OCI-LY1 (cell line): ENCODE measurements at regions not wholly inside any gene's neighbourhood (a gene's known extent, or its start where the extent isn't known, plus 50 kb on each side); places are given as distances from the start of the nearest gene placed in this dataset.

Experiments used
- EZH2 ChIP-seq: fragments of 200-600 bp; sonication (generic), shearing (Covaris generic); IDR thresholded peaks from 2 replicates; pipeline ENCODE4 v1.8.0; 2017; ENCODE audit warnings: borderline replicate concordance, mixed run types, mild to moderate bottlenecking, antibody characterized with exemption, low read length, moderate library complexity, mixed read lengths
- TF ChIP-seq, protein P1 (sequence below): fragments of 200-600 bp; sonication (generic), shearing (Covaris generic); IDR thresholded peaks from 2 replicates; pipeline ENCODE4 v1.5.1; 2017; ENCODE audit warnings: mild to moderate bottlenecking, antibody characterized with exemption, low read length, moderate library complexity, mixed read lengths

DNA sequence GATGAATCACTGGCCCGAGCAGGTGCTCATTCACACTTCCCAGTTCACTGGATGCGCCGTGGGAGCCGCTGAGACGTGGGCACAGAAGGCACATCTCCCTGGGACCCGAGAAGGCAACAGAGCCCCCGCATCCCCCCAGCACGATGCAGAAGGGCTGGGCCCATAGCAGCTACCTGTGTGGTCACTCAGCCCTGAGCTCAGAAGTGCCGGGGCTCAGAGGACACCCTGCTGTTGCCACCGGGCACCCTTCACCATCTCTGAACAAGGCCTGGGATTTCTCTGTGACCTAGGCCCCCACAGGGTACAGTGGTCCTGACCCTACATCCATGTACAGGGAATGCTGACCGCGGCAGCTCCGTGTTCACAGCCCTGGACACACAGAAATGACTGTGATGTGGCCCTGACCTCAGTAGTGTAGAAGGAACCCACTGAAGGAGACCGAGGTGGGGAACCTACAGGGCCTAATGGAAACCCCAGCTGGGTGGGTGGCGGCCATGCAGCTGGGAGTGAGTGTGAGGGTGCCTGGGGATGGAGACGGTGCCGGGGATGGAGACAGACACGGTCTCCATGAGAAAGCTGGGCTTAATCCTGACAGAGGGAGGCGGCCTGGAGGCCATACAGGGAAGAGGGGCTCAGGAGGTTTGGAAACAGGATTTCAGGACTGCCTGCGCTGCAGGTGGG, 111.9 kb upstream of the OTOS start:
- TF ChIP-seq, protein P1, sequence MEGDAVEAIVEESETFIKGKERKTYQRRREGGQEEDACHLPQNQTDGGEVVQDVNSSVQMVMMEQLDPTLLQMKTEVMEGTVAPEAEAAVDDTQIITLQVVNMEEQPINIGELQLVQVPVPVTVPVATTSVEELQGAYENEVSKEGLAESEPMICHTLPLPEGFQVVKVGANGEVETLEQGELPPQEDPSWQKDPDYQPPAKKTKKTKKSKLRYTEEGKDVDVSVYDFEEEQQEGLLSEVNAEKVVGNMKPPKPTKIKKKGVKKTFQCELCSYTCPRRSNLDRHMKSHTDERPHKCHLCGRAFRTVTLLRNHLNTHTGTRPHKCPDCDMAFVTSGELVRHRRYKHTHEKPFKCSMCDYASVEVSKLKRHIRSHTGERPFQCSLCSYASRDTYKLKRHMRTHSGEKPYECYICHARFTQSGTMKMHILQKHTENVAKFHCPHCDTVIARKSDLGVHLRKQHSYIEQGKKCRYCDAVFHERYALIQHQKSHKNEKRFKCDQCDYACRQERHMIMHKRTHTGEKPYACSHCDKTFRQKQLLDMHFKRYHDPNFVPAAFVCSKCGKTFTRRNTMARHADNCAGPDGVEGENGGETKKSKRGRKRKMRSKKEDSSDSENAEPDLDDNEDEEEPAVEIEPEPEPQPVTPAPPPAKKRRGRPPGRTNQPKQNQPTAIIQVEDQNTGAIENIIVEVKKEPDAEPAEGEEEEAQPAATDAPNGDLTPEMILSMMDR, result no peak
- TF ChIP-seq EZH2, result no peak
